HCT116 (cell line): ENCODE measurements at regions not wholly inside any gene's neighbourhood (a gene's known extent, or its start where the extent isn't known, plus 50 kb on each side); places are given as distances from the start of the nearest gene placed in this dataset.

Experiments used
- ATAC-seq: fragments of 200-7000 bp; cut with Tn5 transposase; 2 replicates; pipeline ENCODE4 v1.9.1; 2020; ENCODE audit warnings: mild to moderate bottlenecking, moderate library complexity
- BruUV-seq: library from RNA; stranded (reverse); fragments of 400-500 nt; replicated peaks from 2 replicates; lab custom pipeline; 2021; lab: Mats Ljungman, UMichigan
- CTCF ChIA-PET: fragments of 300-600 bp; sonication (Branson Sonifier 250); formaldehyde crosslinking; loops from one replicate; lab custom pipeline; 2021; ENCODE audit warnings: antibody characterized with exemption; lab: Charles Lee
- POLR2A ChIA-PET: fragments of 300-600, 350-600 bp; sonication (Branson Sonifier 250); formaldehyde crosslinking; loops from one replicate; lab custom pipeline; 2021; ENCODE audit warnings: antibody characterized with exemption; lab: Charles Lee
- RAD21 ChIA-PET, 2 experiments: fragments of 300-600 bp; sonication (Branson Sonifier 250); formaldehyde crosslinking; loops; one replicate each; lab custom pipeline; 2023; ENCODE audit warnings: low total read pairs in 2 of 2; ENCODE audit not compliant: uncharacterized antibody in 2 of 2, unreplicated experiment in 2 of 2, low non-redundant PET in 1 of 2; lab: Charles Lee
- DNase-seq: peaks from one replicate; pipeline ENCODE4 v3.0.0-alpha.2; 2010; ENCODE audit warnings: low read depth, low spot score
- H2AFZ ChIP-seq: fragments of 200-600 bp; shearing (Covaris generic), sonication (generic); 2 replicates; pipeline ENCODE4 v1.6.1; 2017; ENCODE audit warnings: low read depth, mixed run types, mixed read lengths, antibody characterized with exemption, low read length; ENCODE audit not compliant: poor library complexity, severe bottlenecking
- H3K27ac ChIP-seq: 2 replicates; pipeline ENCODE4 v1.5.1; 2012; ENCODE audit warnings: low read depth, low read length
- H3K27me3 ChIP-seq: fragments of 200-600 bp; sonication (generic); 2 replicates; pipeline ENCODE4 v1.6.1; 2016; ENCODE audit warnings: mixed run types, low read length, mixed read lengths; ENCODE audit not compliant: insufficient read depth
- H3K36me3 ChIP-seq, 2 experiments: fragments of 200-500 bp in 1 of 2; fragments of 200-600 bp in 1 of 2; sonication (Bioruptor generic) in 1 of 2; sonication (generic) in 1 of 2; 2 replicates each; pipeline versions ENCODE4 v1.5.1 to v1.6.1; 2014 to 2016; ENCODE audit warnings: low read length in 2 of 2, inconsistent platforms in 1 of 2, mixed read lengths in 1 of 2, mixed run types in 1 of 2; ENCODE audit not compliant: insufficient read depth in 2 of 2, control insufficient read depth in 1 of 2
- H3K4me1 ChIP-seq, 2 experiments: fragments of 200-600 bp in 1 of 2; sonication (generic) in 1 of 2; 2 replicates each; pipeline versions ENCODE4 v1.5.1 to v1.6.1; 2012 to 2017; ENCODE audit warnings: low read length in 2 of 2, inconsistent platforms in 1 of 2, mild to moderate bottlenecking in 1 of 2, mixed read lengths in 1 of 2, mixed run types in 1 of 2, moderate library complexity in 1 of 2; ENCODE audit not compliant: insufficient read depth in 2 of 2, control insufficient read depth in 1 of 2
- H3K4me2 ChIP-seq: fragments of 200-600 bp; sonication (generic); 2 replicates; pipeline ENCODE4 v1.6.1; 2017; ENCODE audit warnings: mixed run types, low read length, mixed read lengths
- H3K4me3 ChIP-seq, 2 experiments: fragments of 200-600 bp in 1 of 2; sonication (generic) in 1 of 2; replicated peaks in 1 of 2; 2 replicates each; pipeline ENCODE4 v1.5.1; 2011 to 2016; ENCODE audit warnings: low read length in 2 of 2, control low read depth in 1 of 2, low read depth in 1 of 2, mild to moderate bottlenecking in 1 of 2, mixed read lengths in 1 of 2, mixed run types in 1 of 2
- H3K79me2 ChIP-seq: fragments of 200-600 bp; sonication (generic); 2 replicates; pipeline ENCODE4 v1.6.1; 2017; ENCODE audit warnings: mild to moderate bottlenecking, mixed run types, low read length, moderate library complexity, mixed read lengths; ENCODE audit not compliant: insufficient read depth
- H3K9ac ChIP-seq: fragments of 200-600 bp; sonication (generic); 2 replicates; pipeline ENCODE4 v1.6.1; 2016; ENCODE audit warnings: low read length, mixed read lengths
- H3K9me2 ChIP-seq: fragments of 200-600 bp; sonication (generic), shearing (Covaris generic); 2 replicates; pipeline ENCODE4 v1.6.1; 2017; ENCODE audit warnings: mixed run types, mild to moderate bottlenecking, moderate library complexity; ENCODE audit not compliant: insufficient read depth
- H3K9me3 ChIP-seq, 2 experiments: fragments of 200-500 bp in 1 of 2; fragments of 200-600 bp in 1 of 2; sonication (Bioruptor generic) in 1 of 2; sonication (generic) in 1 of 2; 2 replicates each; pipeline ENCODE4 v1.6.1; 2014 to 2017; ENCODE audit warnings: low read length in 2 of 2, mixed read lengths in 2 of 2, inconsistent platforms in 1 of 2, low read depth in 1 of 2, mild to moderate bottlenecking in 1 of 2, mixed run types in 1 of 2, moderate library complexity in 1 of 2; ENCODE audit not compliant: control insufficient read depth in 1 of 2, insufficient read depth in 1 of 2
- H4K20me1 ChIP-seq: fragments of 200-600 bp; sonication (generic), shearing (Covaris generic); 2 replicates; pipeline ENCODE4 v1.6.1; 2017; ENCODE audit warnings: mixed run types, mild to moderate bottlenecking, moderate library complexity; ENCODE audit not compliant: insufficient read depth
- CBX3 ChIP-seq: IDR thresholded peaks from 2 replicates; pipeline ENCODE4 v1.6.1; 2012; ENCODE audit warnings: low read depth
- CEBPB ChIP-seq: IDR thresholded peaks from 2 replicates; pipeline ENCODE4 v1.6.1; 2012; ENCODE audit warnings: low read depth
- EGR1 ChIP-seq: IDR thresholded peaks from 2 replicates; pipeline ENCODE4 v1.6.1; 2012; ENCODE audit warnings: low read depth
- ELF1 ChIP-seq: IDR thresholded peaks from 2 replicates; pipeline ENCODE4 v1.6.1; 2012; ENCODE audit warnings: low read depth, borderline replicate concordance
- EZH2 ChIP-seq: fragments of 200-600 bp; sonication (generic); IDR thresholded peaks from 2 replicates; pipeline ENCODE4 v1.6.1; 2017; ENCODE audit warnings: antibody characterized with exemption, mixed run types
- EZH2phosphoT487 ChIP-seq: fragments of 200-600 bp; IDR thresholded peaks from 2 replicates; pipeline ENCODE4 v1.6.1; 2018; ENCODE audit warnings: antibody characterized with exemption, borderline replicate concordance
- JUND ChIP-seq: IDR thresholded peaks from 2 replicates; pipeline ENCODE4 v1.6.1; 2012
- POLR2A ChIP-seq: IDR thresholded peaks from 2 replicates; pipeline ENCODE4 v1.7.0; 2011; ENCODE audit warnings: borderline replicate concordance; ENCODE audit not compliant: insufficient read depth, insufficient read length; ENCODE audit errors: extremely low read depth
- POLR2AphosphoS5 ChIP-seq: IDR thresholded peaks from 2 replicates; pipeline ENCODE4 v1.6.1; 2011; ENCODE audit warnings: mild to moderate bottlenecking, low read depth, low read length, moderate library complexity
- RAD21 ChIP-seq: IDR thresholded peaks from 2 replicates; pipeline ENCODE4 v1.6.1; 2012; ENCODE audit warnings: low read depth, mild to moderate bottlenecking
- SIN3A ChIP-seq: IDR thresholded peaks from 2 replicates; pipeline ENCODE4 v1.6.1; 2012; ENCODE audit warnings: low read depth
- SP1 ChIP-seq: IDR thresholded peaks from 2 replicates; pipeline ENCODE4 v1.6.1; 2012; ENCODE audit warnings: low read depth
- SRF ChIP-seq: IDR thresholded peaks from 2 replicates; pipeline ENCODE4 v1.6.1; 2012; ENCODE audit warnings: low read depth
- TCF7L2 ChIP-seq: IDR thresholded peaks from 2 replicates; pipeline ENCODE4 v1.7.0; 2011; ENCODE audit warnings: borderline replicate concordance, inconsistent platforms; ENCODE audit not compliant: insufficient read depth, insufficient read length; ENCODE audit errors: extremely low read depth
- YY1 ChIP-seq: IDR thresholded peaks from 2 replicates; pipeline ENCODE4 v1.6.1; 2011; ENCODE audit warnings: low read length, low read depth, moderate library complexity, mild to moderate bottlenecking; ENCODE audit not compliant: insufficient replicate concordance; ENCODE audit errors: extremely low read depth
- ZNF274 ChIP-seq: fragments of 200-500 bp; sonication (Bioruptor generic); IDR thresholded peaks from 2 replicates; pipeline ENCODE4 v1.6.1; 2014; ENCODE audit warnings: mild to moderate bottlenecking, low read depth, low read length, inconsistent platforms
- intact Hi-C: fragments of 100-400 bp; cut with micrococcal nuclease; formaldehyde crosslinking; loops from 2 replicates; pipeline ENCODE4 v1.10.0; 2022
- TF ChIP-seq, protein P1 (sequence below): IDR thresholded peaks from 2 replicates; pipeline ENCODE4 v1.6.1; 2012
- TF ChIP-seq, protein P2 (sequence below): IDR thresholded peaks from 2 replicates; pipeline ENCODE4 v1.6.1; 2011; ENCODE audit warnings: mild to moderate bottlenecking, low read length, moderate library complexity; ENCODE audit not compliant: insufficient replicate concordance; ENCODE audit errors: extremely low read depth
- TF ChIP-seq, protein P3 (sequence below): IDR thresholded peaks from 2 replicates; pipeline ENCODE4 v1.6.1; 2012; ENCODE audit warnings: low read depth
- TF ChIP-seq, protein P4 (sequence below): IDR thresholded peaks from 2 replicates; pipeline ENCODE4 v1.6.1; 2012

DNA sequence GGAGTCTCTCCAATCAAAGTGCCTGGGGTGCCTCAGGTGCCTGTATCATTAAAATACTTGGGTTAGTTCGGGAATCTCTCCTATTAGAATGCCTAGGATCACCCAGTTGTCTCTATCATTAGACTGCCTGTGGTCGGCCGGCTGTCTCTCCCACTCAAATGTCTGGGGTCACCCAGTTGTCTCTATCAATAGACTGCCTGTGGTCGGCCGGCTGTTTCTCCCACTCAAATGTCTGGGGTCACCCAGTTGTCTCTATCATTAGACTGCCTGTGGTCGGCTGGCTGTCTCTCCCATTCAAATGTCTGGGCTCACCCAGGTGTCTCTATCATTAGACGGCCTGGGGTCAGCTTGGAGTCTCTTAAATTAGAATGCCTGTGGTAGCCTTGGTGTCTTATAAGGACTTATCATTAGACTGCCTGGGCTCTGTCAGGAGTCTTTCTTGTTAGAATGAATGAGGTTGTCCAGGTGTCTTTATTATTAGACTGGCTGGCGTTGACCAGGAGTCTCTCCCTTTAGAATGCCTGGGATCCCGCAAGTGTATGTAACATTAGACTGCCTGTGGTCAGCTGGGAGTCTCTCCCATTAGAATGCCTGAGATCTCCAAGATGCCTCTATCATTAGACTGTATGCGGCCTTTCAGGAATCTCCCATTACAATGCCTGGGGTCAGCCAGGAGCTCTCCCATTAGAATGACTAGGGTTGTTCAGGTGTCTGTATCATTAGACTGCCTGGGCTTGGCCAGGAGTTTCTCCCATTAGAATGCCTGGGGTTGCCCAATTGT lies 1555.5 kb downstream of the UQCRFS1 start:
- H3K9me2 ChIP-seq: no peaks in the 10 kb centered on the region
- ChIA-PET POLR2A (no interaction called here), RAD21 (no interaction called here), CTCF (no interaction called here)
- no peaks in the 10 kb centered on the region for H4K20me1 ChIP-seq
- ATAC-seq (no peak), DNase-seq (no peak)
- H3K4me1 ChIP-seq: no peaks in the 10 kb centered on the region
- H3K79me2 ChIP-seq: no peaks in the 10 kb centered on the region
- intact Hi-C loops: no loop called here
- BruUV-seq: no TSS peak
- H2AFZ ChIP-seq: no peak overlapping the region
- peaks cover 0 to 26% of the 10 kb centered on the region in 2 experiments; a peak in 2 of 4 replicates for H3K9me3 ChIP-seq
- H3K4me2 ChIP-seq: no peak overlapping the region
- TF ChIP-seq TCF7L2: no peak
- no peak for TF ChIP-seq CBX3
- TF ChIP-seq SP1: no peak
- no peak for TF ChIP-seq RAD21
- TF ChIP-seq, protein P1, sequence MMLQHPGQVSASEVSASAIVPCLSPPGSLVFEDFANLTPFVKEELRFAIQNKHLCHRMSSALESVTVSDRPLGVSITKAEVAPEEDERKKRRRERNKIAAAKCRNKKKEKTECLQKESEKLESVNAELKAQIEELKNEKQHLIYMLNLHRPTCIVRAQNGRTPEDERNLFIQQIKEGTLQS: no peak
- no peak for TF ChIP-seq EGR1
- TF ChIP-seq SIN3A: no peak
- no peak for TF ChIP-seq JUND
- no peak for TF ChIP-seq YY1
- TF ChIP-seq EZH2: no peak
- no peak for TF ChIP-seq ZNF274
- no peak for TF ChIP-seq CEBPB
- TF ChIP-seq POLR2AphosphoS5: no peak
- no peak for TF ChIP-seq SRF
- TF ChIP-seq, protein P2, sequence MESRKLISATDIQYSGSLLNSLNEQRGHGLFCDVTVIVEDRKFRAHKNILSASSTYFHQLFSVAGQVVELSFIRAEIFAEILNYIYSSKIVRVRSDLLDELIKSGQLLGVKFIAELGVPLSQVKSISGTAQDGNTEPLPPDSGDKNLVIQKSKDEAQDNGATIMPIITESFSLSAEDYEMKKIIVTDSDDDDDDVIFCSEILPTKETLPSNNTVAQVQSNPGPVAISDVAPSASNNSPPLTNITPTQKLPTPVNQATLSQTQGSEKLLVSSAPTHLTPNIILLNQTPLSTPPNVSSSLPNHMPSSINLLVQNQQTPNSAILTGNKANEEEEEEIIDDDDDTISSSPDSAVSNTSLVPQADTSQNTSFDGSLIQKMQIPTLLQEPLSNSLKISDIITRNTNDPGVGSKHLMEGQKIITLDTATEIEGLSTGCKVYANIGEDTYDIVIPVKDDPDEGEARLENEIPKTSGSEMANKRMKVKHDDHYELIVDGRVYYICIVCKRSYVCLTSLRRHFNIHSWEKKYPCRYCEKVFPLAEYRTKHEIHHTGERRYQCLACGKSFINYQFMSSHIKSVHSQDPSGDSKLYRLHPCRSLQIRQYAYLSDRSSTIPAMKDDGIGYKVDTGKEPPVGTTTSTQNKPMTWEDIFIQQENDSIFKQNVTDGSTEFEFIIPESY: no peak
- no peak for TF ChIP-seq EZH2phosphoT487
- TF ChIP-seq, protein P3, sequence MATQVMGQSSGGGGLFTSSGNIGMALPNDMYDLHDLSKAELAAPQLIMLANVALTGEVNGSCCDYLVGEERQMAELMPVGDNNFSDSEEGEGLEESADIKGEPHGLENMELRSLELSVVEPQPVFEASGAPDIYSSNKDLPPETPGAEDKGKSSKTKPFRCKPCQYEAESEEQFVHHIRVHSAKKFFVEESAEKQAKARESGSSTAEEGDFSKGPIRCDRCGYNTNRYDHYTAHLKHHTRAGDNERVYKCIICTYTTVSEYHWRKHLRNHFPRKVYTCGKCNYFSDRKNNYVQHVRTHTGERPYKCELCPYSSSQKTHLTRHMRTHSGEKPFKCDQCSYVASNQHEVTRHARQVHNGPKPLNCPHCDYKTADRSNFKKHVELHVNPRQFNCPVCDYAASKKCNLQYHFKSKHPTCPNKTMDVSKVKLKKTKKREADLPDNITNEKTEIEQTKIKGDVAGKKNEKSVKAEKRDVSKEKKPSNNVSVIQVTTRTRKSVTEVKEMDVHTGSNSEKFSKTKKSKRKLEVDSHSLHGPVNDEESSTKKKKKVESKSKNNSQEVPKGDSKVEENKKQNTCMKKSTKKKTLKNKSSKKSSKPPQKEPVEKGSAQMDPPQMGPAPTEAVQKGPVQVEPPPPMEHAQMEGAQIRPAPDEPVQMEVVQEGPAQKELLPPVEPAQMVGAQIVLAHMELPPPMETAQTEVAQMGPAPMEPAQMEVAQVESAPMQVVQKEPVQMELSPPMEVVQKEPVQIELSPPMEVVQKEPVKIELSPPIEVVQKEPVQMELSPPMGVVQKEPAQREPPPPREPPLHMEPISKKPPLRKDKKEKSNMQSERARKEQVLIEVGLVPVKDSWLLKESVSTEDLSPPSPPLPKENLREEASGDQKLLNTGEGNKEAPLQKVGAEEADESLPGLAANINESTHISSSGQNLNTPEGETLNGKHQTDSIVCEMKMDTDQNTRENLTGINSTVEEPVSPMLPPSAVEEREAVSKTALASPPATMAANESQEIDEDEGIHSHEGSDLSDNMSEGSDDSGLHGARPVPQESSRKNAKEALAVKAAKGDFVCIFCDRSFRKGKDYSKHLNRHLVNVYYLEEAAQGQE: no peak
- TF ChIP-seq ELF1: no peak
- TF ChIP-seq, protein P4, sequence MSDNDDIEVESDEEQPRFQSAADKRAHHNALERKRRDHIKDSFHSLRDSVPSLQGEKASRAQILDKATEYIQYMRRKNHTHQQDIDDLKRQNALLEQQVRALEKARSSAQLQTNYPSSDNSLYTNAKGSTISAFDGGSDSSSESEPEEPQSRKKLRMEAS: no peak
- no peak for TF ChIP-seq POLR2A
- no peaks in the 10 kb centered on the region for H3K36me3 ChIP-seq
- H3K4me3 ChIP-seq: no peak overlapping the region
- H3K27ac ChIP-seq: no peak overlapping the region
- H3K27me3 ChIP-seq: no peaks in the 10 kb centered on the region
- H3K9ac ChIP-seq: no peak overlapping the region
